NB4 (cell line): ENCODE measurements at regions not wholly inside any gene's neighbourhood (a gene's known extent, or its start where the extent isn't known, plus 50 kb on each side); places are given as distances from the start of the nearest gene placed in this dataset.

ENCODE experiments used
- MYC ChIP-seq: IDR thresholded peaks from 2 replicates; pipeline ENCODE4 v1.6.1; 2011; ENCODE audit warnings: low read depth, low read length
- TF ChIP-seq, protein P1 (sequence below): IDR thresholded peaks from one replicate; pipeline ENCODE4 v1.5.1; 2012; ENCODE audit warnings: low read depth, low read length
- TF ChIP-seq, protein P2 (sequence below): IDR thresholded peaks from 2 replicates; pipeline ENCODE4 v1.6.1; 2011; ENCODE audit warnings: low read depth, low read length

DNA sequence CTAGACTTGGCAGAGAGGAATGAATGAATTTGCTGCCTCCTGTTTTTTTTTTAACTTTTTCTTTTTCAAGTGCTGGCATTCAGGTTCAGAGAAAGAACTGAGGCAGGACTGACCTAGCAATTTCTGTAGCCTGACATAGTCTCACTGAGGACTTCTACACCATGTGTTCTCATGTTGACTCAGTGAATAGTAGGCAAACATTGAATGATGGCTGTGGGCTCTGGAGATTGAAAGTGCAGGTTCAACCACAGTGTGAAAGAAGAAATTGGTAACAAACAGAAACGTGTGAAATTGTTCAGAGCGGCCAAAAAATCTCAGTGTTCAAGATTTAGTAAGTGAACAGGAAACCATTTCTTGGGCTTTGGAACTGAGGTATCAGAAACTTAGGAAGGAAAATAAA lies 322.4 kb upstream of the GHITM start:
- TF ChIP-seq, protein P1, sequence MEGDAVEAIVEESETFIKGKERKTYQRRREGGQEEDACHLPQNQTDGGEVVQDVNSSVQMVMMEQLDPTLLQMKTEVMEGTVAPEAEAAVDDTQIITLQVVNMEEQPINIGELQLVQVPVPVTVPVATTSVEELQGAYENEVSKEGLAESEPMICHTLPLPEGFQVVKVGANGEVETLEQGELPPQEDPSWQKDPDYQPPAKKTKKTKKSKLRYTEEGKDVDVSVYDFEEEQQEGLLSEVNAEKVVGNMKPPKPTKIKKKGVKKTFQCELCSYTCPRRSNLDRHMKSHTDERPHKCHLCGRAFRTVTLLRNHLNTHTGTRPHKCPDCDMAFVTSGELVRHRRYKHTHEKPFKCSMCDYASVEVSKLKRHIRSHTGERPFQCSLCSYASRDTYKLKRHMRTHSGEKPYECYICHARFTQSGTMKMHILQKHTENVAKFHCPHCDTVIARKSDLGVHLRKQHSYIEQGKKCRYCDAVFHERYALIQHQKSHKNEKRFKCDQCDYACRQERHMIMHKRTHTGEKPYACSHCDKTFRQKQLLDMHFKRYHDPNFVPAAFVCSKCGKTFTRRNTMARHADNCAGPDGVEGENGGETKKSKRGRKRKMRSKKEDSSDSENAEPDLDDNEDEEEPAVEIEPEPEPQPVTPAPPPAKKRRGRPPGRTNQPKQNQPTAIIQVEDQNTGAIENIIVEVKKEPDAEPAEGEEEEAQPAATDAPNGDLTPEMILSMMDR, result no peak
- TF ChIP-seq, protein P2, sequence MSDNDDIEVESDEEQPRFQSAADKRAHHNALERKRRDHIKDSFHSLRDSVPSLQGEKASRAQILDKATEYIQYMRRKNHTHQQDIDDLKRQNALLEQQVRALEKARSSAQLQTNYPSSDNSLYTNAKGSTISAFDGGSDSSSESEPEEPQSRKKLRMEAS, result no peak
- no peak for TF ChIP-seq MYC
